Epithelial cell of proximal tubule (primary cell): ENCODE measurements at regions not wholly inside any gene's neighbourhood (a gene's known extent, or its start where the extent isn't known, plus 50 kb on each side); places are given as distances from the start of the nearest gene placed in this dataset.
"Not testable (repeated sequence)": the region's sequence is repeated elsewhere in the genome, so short reads cannot be mapped to it uniquely, and the experiment has no call there.

Experiments
- DNase-seq: peaks from one replicate; pipeline ENCODE4 v3.0.0-alpha.2; 2011; ENCODE audit warnings: low read depth
- H3K4me3 ChIP-seq: 2 replicates; pipeline ENCODE4 v1.5.1; 2011; ENCODE audit warnings: low read depth, mild to moderate bottlenecking, low read length
- TF ChIP-seq, protein P1 (sequence below): conservative IDR thresholded peaks from 2 replicates; pipeline ENCODE4 v1.5.1; 2012; ENCODE audit warnings: low read depth, mild to moderate bottlenecking, low read length

DNA sequence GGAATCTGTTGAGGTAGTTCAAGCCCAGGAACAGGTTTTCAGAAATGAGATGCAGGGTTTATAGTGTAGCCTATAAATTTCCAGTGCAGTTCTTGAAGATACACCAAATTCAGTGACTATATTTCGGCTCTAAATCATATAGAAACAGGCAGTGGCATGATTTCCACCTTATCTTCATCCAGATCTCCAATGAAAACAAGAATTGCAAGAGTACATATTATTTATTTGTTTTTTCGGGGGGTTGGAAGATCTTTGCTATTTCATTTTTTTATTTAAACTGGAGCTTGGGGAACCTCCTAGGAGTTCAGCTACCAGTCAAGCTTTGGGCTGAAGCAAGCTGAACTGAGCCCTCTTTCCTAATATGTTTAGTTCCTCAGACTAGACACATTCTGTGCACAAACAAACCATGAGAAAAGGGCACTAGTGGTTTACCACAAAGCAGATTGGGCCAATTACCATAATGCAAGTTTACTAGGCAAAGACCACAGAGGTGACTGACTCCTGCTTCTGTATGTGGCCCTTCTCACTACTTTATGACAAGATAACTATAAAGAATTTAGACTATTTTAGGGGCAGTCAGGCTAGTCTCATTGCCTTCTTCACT, 68.5 kb downstream of the RGS2 start:
- TF ChIP-seq, protein P1, sequence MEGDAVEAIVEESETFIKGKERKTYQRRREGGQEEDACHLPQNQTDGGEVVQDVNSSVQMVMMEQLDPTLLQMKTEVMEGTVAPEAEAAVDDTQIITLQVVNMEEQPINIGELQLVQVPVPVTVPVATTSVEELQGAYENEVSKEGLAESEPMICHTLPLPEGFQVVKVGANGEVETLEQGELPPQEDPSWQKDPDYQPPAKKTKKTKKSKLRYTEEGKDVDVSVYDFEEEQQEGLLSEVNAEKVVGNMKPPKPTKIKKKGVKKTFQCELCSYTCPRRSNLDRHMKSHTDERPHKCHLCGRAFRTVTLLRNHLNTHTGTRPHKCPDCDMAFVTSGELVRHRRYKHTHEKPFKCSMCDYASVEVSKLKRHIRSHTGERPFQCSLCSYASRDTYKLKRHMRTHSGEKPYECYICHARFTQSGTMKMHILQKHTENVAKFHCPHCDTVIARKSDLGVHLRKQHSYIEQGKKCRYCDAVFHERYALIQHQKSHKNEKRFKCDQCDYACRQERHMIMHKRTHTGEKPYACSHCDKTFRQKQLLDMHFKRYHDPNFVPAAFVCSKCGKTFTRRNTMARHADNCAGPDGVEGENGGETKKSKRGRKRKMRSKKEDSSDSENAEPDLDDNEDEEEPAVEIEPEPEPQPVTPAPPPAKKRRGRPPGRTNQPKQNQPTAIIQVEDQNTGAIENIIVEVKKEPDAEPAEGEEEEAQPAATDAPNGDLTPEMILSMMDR: no peak
- DNase-seq: no peak
- H3K4me3 ChIP-seq: no peak overlapping the region

- DNase-seq: no peak
- TF ChIP-seq, protein P1: no peak
- H3K4me3 ChIP-seq: no peak overlapping the region
These were observed 69.4 kb downstream of the RGS2 start for GRCh38 chr1:192878249-192878648.

GRCh38 chr1:192879406-192879805, 70.6 kb downstream of the RGS2 start:
- DNase-seq: no peak
- H3K4me3 ChIP-seq: no peak overlapping the region
- TF ChIP-seq, protein P1: no peak

DNA sequence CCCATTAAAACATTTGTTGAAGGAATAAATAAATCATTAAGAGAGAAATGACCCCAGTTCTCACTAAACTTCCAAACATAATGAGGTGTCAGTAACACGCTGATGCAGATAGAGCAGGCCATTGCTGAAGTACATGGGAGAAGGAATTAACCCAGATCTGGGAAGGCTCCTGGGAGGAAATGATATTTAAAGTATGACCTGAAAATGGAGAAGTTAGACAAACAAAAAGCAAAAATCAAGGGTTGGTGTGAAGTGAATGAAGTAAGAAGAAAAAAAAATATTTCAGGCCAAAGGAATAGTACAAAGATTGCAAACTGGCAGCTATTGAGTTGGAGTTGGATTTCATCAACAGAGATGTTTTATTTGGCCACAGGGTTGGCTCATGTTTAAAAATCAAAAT, 71.4 kb downstream of the RGS2 start:
- no peak overlapping the region for H3K4me3 ChIP-seq
- DNase-seq: no peak
- TF ChIP-seq, protein P1: no peak

- no peak for DNase-seq
- TF ChIP-seq, protein P1: no peak
- H3K4me3 ChIP-seq: no peak overlapping the region
These were observed 75.4 kb downstream of the RGS2 start for GRCh38 chr1:192884241-192884640.

GRCh38 chr1:192885387-192885786, 76.5 kb downstream of the RGS2 start:
- not testable (repeated sequence) for DNase-seq, H3K4me3 ChIP-seq

GRCh38 chr1:192887426-192887825, 78.6 kb downstream of the RGS2 start:
- no peak overlapping the region for H3K4me3 ChIP-seq
- no peak for DNase-seq
- TF ChIP-seq, protein P1: no peak
